GM12873 (cell line): ENCODE measurements at regions not wholly inside any gene's neighbourhood (a gene's known extent, or its start where the extent isn't known, plus 50 kb on each side); places are given as distances from the start of the nearest gene placed in this dataset.

ENCODE experiments used
- CTCF ChIP-seq: IDR thresholded peaks from 2 replicates; pipeline ENCODE4 v1.5.1; 2012; ENCODE audit warnings: low read depth, mild to moderate bottlenecking, moderate library complexity, low read length, control low read depth; ENCODE audit not compliant: insufficient read depth; ENCODE audit errors: missing control alignments

GRCh38 chr12:115710104-115710564 is 567.4 kb downstream of the MED13L start:
- no peak for TF ChIP-seq CTCF

GRCh38 chr12:115709540-115710011 is 567.9 kb downstream of the MED13L start:
- TF ChIP-seq CTCF = no peak

GRCh38 chr12:115708801-115709200 is 568.7 kb downstream of the MED13L start:
- no peak for TF ChIP-seq CTCF

GRCh38 chr12:115700896-115701465 is 576.5 kb downstream of the MED13L start:
- no peak for TF ChIP-seq CTCF

GRCh38 chr12:115700081-115700480 is 577.4 kb downstream of the MED13L start:
- TF ChIP-seq CTCF = no peak

GRCh38 chr12:115698257-115698656 is 579.2 kb downstream of the MED13L start:
- no peak for TF ChIP-seq CTCF

GRCh38 chr12:115697340-115697739 is 580.2 kb downstream of the MED13L start:
- TF ChIP-seq CTCF = no peak
